H1 (cell line): ENCODE measurements at regions not wholly inside any gene's neighbourhood (a gene's known extent, or its start where the extent isn't known, plus 50 kb on each side); places are given as distances from the start of the nearest gene placed in this dataset.

Experiments
- CTCF ChIA-PET: fragments of 300-600 bp; sonication (Branson Sonifier 250); formaldehyde crosslinking; loops from one replicate; lab custom pipeline; 2021; ENCODE audit not compliant: partially characterized antibody; lab: Charles Lee
- POLR2A ChIA-PET: fragments of 300-600 bp; sonication (Branson Sonifier 250); formaldehyde crosslinking; loops from one replicate; lab custom pipeline; 2021; ENCODE audit warnings: inconsistent platforms; ENCODE audit not compliant: partially characterized antibody; lab: Charles Lee
- DNase-seq, 2 experiments: peaks; one replicate each; pipeline versions ENCODE4 v3.0.0 to v3.0.0-alpha.2; 2010 to 2022; ENCODE audit warnings: low spot score in 2 of 2, low read depth in 1 of 2, mixed read lengths in 1 of 2
- FAIRE-seq: peaks from 2 replicates; lab custom pipeline; 2011; peaks lifted over from hg19 to GRCh38; lab: Jason Lieb, UNC
- H2AFZ ChIP-seq: 2 replicates; pipeline ENCODE4 v1.8.1; 2012; ENCODE audit warnings: low read length, inconsistent platforms
- H2AK5ac ChIP-seq: 2 replicates; pipeline ENCODE4 v1.6.1; 2013; ENCODE audit warnings: low read depth, low read length
- H2BK120ac ChIP-seq: replicated peaks from 2 replicates; pipeline ENCODE3; 2013; ENCODE audit warnings: low read depth, low read length, inconsistent platforms
- H2BK12ac ChIP-seq: 2 replicates; pipeline ENCODE4 v1.6.1; 2013; ENCODE audit warnings: low read depth, low read length
- H2BK15ac ChIP-seq: 2 replicates; pipeline ENCODE4 v1.6.1; 2013; ENCODE audit warnings: low read length
- H2BK20ac ChIP-seq: 2 replicates; pipeline ENCODE4 v1.6.1; 2013; ENCODE audit warnings: low read length
- H2BK5ac ChIP-seq: 2 replicates; pipeline ENCODE4 v1.6.1; 2013; ENCODE audit warnings: low read depth, low read length
- H3K14ac ChIP-seq: 2 replicates; pipeline ENCODE4 v1.6.1; 2013; ENCODE audit warnings: inconsistent platforms; ENCODE audit not compliant: insufficient read length
- H3K18ac ChIP-seq: 2 replicates; pipeline ENCODE4 v1.6.1; 2013; ENCODE audit warnings: low read length; ENCODE audit errors: extremely low read depth
- H3K23ac ChIP-seq: 2 replicates; pipeline ENCODE4 v1.6.1; 2013; ENCODE audit warnings: inconsistent platforms; ENCODE audit not compliant: insufficient read length
- H3K23me2 ChIP-seq: 2 replicates; pipeline ENCODE4 v1.6.1; 2013; ENCODE audit warnings: low read depth, low read length
- H3K27ac ChIP-seq: 2 replicates; pipeline ENCODE4 v1.6.1; 2011; ENCODE audit warnings: low read depth, low read length, inconsistent platforms
- H3K27me3 ChIP-seq, 4 experiments: replicated peaks in 1 of 4; 1 replicate in 1 of 4; 2 replicates in 3 of 4; pipeline versions ENCODE4 v1.6.1 to v1.8.1; 2011 to 2013; ENCODE audit warnings: low read length in 3 of 4, mild to moderate bottlenecking in 3 of 4, inconsistent platforms in 2 of 4, mixed read lengths in 2 of 4, moderate library complexity in 1 of 4; ENCODE audit not compliant: control insufficient read depth in 3 of 4, insufficient read depth in 3 of 4; ENCODE audit errors: extremely low read depth in 1 of 4
- H3K36me3 ChIP-seq, 4 experiments: 2 replicates each; pipeline versions ENCODE4 v1.6.1 to v1.8.1; 2011 to 2013; ENCODE audit warnings: mild to moderate bottlenecking in 4 of 4, low read length in 3 of 4, moderate library complexity in 2 of 4, control low read depth in 1 of 4, inconsistent platforms in 1 of 4; ENCODE audit not compliant: insufficient read depth in 4 of 4, control insufficient read depth in 2 of 4
- H3K4ac ChIP-seq: replicated peaks from 2 replicates; pipeline ENCODE3; 2013; ENCODE audit warnings: low read length, low read depth, mixed read lengths, inconsistent platforms; ENCODE audit not compliant: insufficient read length
- H3K4me1 ChIP-seq, 4 experiments: replicated peaks in 1 of 4; 1 replicate in 1 of 4; 2 replicates in 3 of 4; pipeline versions ENCODE4 v1.6.1 to v1.8.1; 2011 to 2013; ENCODE audit warnings: low read length in 3 of 4, inconsistent platforms in 2 of 4, mixed read lengths in 1 of 4; ENCODE audit not compliant: insufficient read depth in 4 of 4, control insufficient read depth in 3 of 4
- H3K4me2 ChIP-seq, 2 experiments: 2 replicates each; pipeline versions ENCODE4 v1.6.1 to v1.8.1; 2011 to 2013; ENCODE audit warnings: low read depth in 2 of 2, low read length in 2 of 2, control low read depth in 1 of 2, inconsistent platforms in 1 of 2, mild to moderate bottlenecking in 1 of 2; ENCODE audit not compliant: insufficient read depth in 1 of 2
- H3K4me3 ChIP-seq, 4 experiments: fragments of 200-600, 300-600 bp in 1 of 4; sonication (generic), shearing (Covaris generic), sonication (Bioruptor Twin) in 1 of 4; 2 replicates each; pipeline versions ENCODE4 v1.5.1 to v1.8.1; 2011 to 2016; ENCODE audit warnings: low read length in 4 of 4, low read depth in 3 of 4, control low read depth in 2 of 4, inconsistent platforms in 2 of 4, mild to moderate bottlenecking in 2 of 4, mixed read lengths in 1 of 4, moderate library complexity in 1 of 4; ENCODE audit not compliant: insufficient read depth in 2 of 4; ENCODE audit errors: extremely low read depth in 1 of 4
- H3K56ac ChIP-seq: replicated peaks from 2 replicates; pipeline ENCODE3; 2013; ENCODE audit warnings: low read depth, mild to moderate bottlenecking, mixed read lengths, low read length, inconsistent platforms; ENCODE audit not compliant: insufficient read length
- H3K79me1 ChIP-seq: 2 replicates; pipeline ENCODE4 v1.6.1; 2013; ENCODE audit warnings: low read depth, low read length, control low read depth
- H3K79me2 ChIP-seq, 2 experiments: 2 replicates each; pipeline versions ENCODE4 v1.6.1 to v1.8.1; 2012 to 2013; ENCODE audit warnings: low read length in 2 of 2, mild to moderate bottlenecking in 2 of 2, inconsistent platforms in 1 of 2; ENCODE audit not compliant: insufficient read depth in 2 of 2, control insufficient read depth in 1 of 2
- H3K9ac ChIP-seq, 4 experiments: replicated peaks in 1 of 4; 1 replicate in 1 of 4; 2 replicates in 3 of 4; pipeline versions ENCODE4 v1.6.1 to v1.8.1; 2011 to 2013; ENCODE audit warnings: low read depth in 3 of 4, low read length in 3 of 4, control low read depth in 2 of 4, mild to moderate bottlenecking in 2 of 4, moderate library complexity in 2 of 4, inconsistent platforms in 1 of 4; ENCODE audit errors: extremely low read depth in 1 of 4
- H3K9me3 ChIP-seq, 2 experiments: 2 replicates each; pipeline versions ENCODE4 v1.6.1 to v1.8.1; 2012 to 2013; ENCODE audit warnings: mild to moderate bottlenecking in 2 of 2, moderate library complexity in 2 of 2, control low read depth in 1 of 2, inconsistent platforms in 1 of 2, low read depth in 1 of 2, low read length in 1 of 2, mixed read lengths in 1 of 2; ENCODE audit not compliant: insufficient read depth in 2 of 2
- H4K20me1 ChIP-seq, 2 experiments: replicated peaks in 1 of 2; 2 replicates each; pipeline versions ENCODE3 to v1.8.1; 2011 to 2013; ENCODE audit warnings: inconsistent platforms in 2 of 2, low read length in 2 of 2, mild to moderate bottlenecking in 1 of 2; ENCODE audit not compliant: insufficient read depth in 2 of 2, control insufficient read depth in 1 of 2
- H4K5ac ChIP-seq: 2 replicates; pipeline ENCODE4 v1.6.1; 2013; ENCODE audit warnings: low read length, low read depth, mixed read lengths, inconsistent platforms; ENCODE audit not compliant: insufficient read length
- H4K8ac ChIP-seq: 2 replicates; pipeline ENCODE4 v1.8.0; 2013; ENCODE audit warnings: mild to moderate bottlenecking, moderate library complexity, low read length, inconsistent platforms; ENCODE audit not compliant: insufficient read depth; ENCODE audit errors: extremely low read depth
- H4K91ac ChIP-seq: replicated peaks from 2 replicates; pipeline ENCODE3; 2013; ENCODE audit warnings: low read length, mixed read lengths, inconsistent platforms; ENCODE audit not compliant: insufficient read length
- CEBPB ChIP-seq: IDR thresholded peaks from 2 replicates; pipeline ENCODE4 v1.6.1; 2012; ENCODE audit warnings: low read depth, low read length
- CHD2 ChIP-seq: IDR thresholded peaks from 2 replicates; pipeline ENCODE4 v1.6.1; 2012; ENCODE audit warnings: low read length, improper control_type of control experiment
- EZH2 ChIP-seq: fragments of 200-600 bp; sonication (generic); IDR thresholded peaks from 2 replicates; pipeline ENCODE4 v1.7.1; 2012; ENCODE audit warnings: low read depth, mild to moderate bottlenecking, moderate library complexity, low read length, inconsistent platforms; ENCODE audit not compliant: severe bottlenecking
- HDAC2 ChIP-seq, 2 experiments: fragments of 300-600 bp in 1 of 2; sonication (generic) in 1 of 2; IDR thresholded peaks; 2 replicates each; pipeline ENCODE4 v1.6.1; 2011 to 2012; ENCODE audit warnings: low read depth in 2 of 2, low read length in 2 of 2, mild to moderate bottlenecking in 2 of 2, moderate library complexity in 2 of 2, borderline replicate concordance in 1 of 2, inconsistent platforms in 1 of 2
- HDAC6 ChIP-seq: IDR thresholded peaks from one replicate; pipeline ENCODE4 v1.7.1; 2012; ENCODE audit warnings: low read depth, mild to moderate bottlenecking, inconsistent platforms, low read length, moderate library complexity
- KDM1A ChIP-seq: fragments of 200-600, 300-600 bp; sonication (generic); IDR thresholded peaks from 2 replicates; pipeline ENCODE4 v1.7.1; 2016; ENCODE audit warnings: mild to moderate bottlenecking, low read length, borderline replicate concordance
- PHF8 ChIP-seq: fragments of 200-600 bp; sonication (generic); conservative IDR thresholded peaks from 2 replicates; pipeline ENCODE4 v1.7.1; 2012; ENCODE audit warnings: low read depth, mild to moderate bottlenecking, inconsistent platforms, low read length, moderate library complexity
- POLR2A ChIP-seq, 2 experiments: IDR thresholded peaks; 1 replicate in 1 of 2; 2 replicates in 1 of 2; pipeline ENCODE4 v1.6.1; 2011; ENCODE audit warnings: low read depth in 2 of 2, low read length in 2 of 2, mild to moderate bottlenecking in 2 of 2; ENCODE audit errors: control extremely low read depth in 1 of 2
- RFX5 ChIP-seq: IDR thresholded peaks from 2 replicates; pipeline ENCODE4 v1.6.1; 2011; ENCODE audit warnings: low read depth, low read length, improper control_type of control experiment, borderline replicate concordance
- SIX5 ChIP-seq: IDR thresholded peaks from 2 replicates; pipeline ENCODE4 v1.6.1; 2011; ENCODE audit warnings: mild to moderate bottlenecking, low read depth, low read length
- TAF1 ChIP-seq: IDR thresholded peaks from 2 replicates; pipeline ENCODE4 v1.6.1; 2011; ENCODE audit warnings: mild to moderate bottlenecking, low read depth, low read length
- TAF7 ChIP-seq: optimal IDR thresholded peaks from 2 replicates; pipeline ENCODE3; 2011; ENCODE audit warnings: low read depth, mild to moderate bottlenecking, inconsistent platforms, low read length, moderate library complexity, borderline replicate concordance
- WGBS, 2 experiments: shearing (Covaris generic) in 1 of 2; methylation state at CpG; one replicate each; pipeline versions ENCODE4 v1.1.6 to v1.1.7; 2013 to 2015; ENCODE audit warnings: low lambda C conversion rate in 2 of 2, mixed read lengths in 2 of 2, inconsistent platforms in 1 of 2, low coverage in 1 of 2, missing lambda C conversion rate in 1 of 2; ENCODE audit not compliant: insufficient replicate concordance in 2 of 2, insufficient coverage in 1 of 2, insufficient read length in 1 of 2; ENCODE audit errors: extremely low coverage in 1 of 2, missing lambda C conversion rate in 1 of 2; 5-methylcytosine and 5-hydroxymethylcytosine counted together

DNA sequence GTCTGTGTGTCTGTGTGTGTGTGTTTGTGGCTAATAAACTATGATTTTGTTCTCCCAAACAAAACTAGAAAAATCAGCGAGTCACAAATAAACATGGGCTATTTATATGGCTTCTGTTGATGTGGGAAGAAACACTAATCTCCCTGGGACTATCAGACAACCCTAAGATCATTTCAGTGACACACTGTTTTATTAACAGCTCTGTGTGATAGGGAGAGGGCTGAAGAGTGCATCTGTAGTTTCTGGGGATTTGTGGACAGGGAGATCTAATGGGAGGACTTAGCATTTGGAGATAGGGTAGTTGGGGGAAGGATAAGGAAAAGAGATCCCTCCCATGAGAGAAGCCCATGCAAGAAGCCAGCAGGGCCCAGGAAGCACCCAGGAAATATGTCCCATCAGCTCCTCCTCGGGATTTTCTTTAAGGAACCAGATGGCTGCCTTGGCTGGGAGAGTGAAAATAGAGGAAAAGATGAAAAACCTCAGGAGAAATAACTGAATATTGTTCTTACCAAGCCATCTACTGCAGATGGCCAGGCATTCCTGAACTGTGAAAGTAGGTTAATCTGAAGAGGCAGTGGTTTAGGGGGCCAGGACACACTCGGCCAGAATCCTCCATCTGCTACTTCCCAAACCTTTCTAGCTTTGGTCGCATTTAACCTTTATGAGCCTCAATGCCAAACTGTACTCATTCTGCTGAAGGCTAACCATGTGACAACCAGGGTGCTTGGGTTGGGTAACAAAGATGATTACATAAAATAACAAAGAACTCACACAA, 253.4 kb downstream of the BTG1 start:
- Histone ChIP-seq H3K23me2 (no peaks in the 10 kb centered on the region), H2BK20ac (no peak overlapping the region), H3K4me1 (no peaks in the 10 kb centered on the region; a peak in 1 of 7 replicates), H3K18ac (no peak overlapping the region), H3K36me3 (no peaks in the 10 kb centered on the region), H4K20me1 (no peaks in the 10 kb centered on the region), H4K5ac (no peak overlapping the region), H3K79me2 (no peaks in the 10 kb centered on the region), H2AK5ac (no peak overlapping the region), H3K27ac (no peak overlapping the region), H3K9ac (no peak overlapping the region), H3K4me3 (no peak overlapping the region), H3K4ac (no peak overlapping the region), H3K27me3 (no peaks in the 10 kb centered on the region), H3K14ac (no peak overlapping the region), H3K79me1 (no peaks in the 10 kb centered on the region), H3K56ac (no peak overlapping the region), H3K9me3 (no peaks in the 10 kb centered on the region), H2BK15ac (no peak overlapping the region), H4K8ac (no peak overlapping the region), H3K23ac (no peak overlapping the region), H4K91ac (peak overlapping the region; percentile 60), H2BK12ac (no peak overlapping the region), H2BK5ac (no peak overlapping the region), H3K4me2 (no peak overlapping the region), H2AFZ (no peak overlapping the region), H2BK120ac (no peak overlapping the region)
- DNase-seq (no peak), FAIRE-seq (no peak)
- ChIA-PET CTCF (interaction anchor here (0.6 to 1.1 kb wide), 2 partner anchors 214 to 510 kb away, joined by 3 read pairs; no protein-coding TSS in a partner anchor), POLR2A (no interaction called here)
- 93% methylated on average over 4 of the region's 4 CpGs; no CpG with 5 or more reads in 1 of the 2 experiments for WGBS, 2 experiments
- TF ChIP-seq CEBPB (no peak), KDM1A (no peak), EZH2 (no peak), SIX5 (no peak), TAF7 (no peak), RFX5 (no peak), TAF1 (no peak), POLR2A (IDR thresholded peaks at IDR 0.05; ENCODE audit: control extremely low read depth in 1 of 2, low read depth in 2 of 2, low read length in 2 of 2) (no peak), HDAC6 (no peak), CHD2 (no peak), HDAC2 (IDR thresholded peaks at IDR 0.05; ENCODE audit: borderline replicate concordance in 1 of 2, low read depth in 2 of 2, low read length in 2 of 2) (no peak), PHF8 (no peak)
